H1 (cell line): ENCODE measurements at regions not wholly inside any gene's neighbourhood (a gene's known extent, or its start where the extent isn't known, plus 50 kb on each side); places are given as distances from the start of the nearest gene placed in this dataset.

Source experiments
- ATF2 ChIP-seq: IDR thresholded peaks from 2 replicates; pipeline ENCODE4 v1.6.1; 2012; ENCODE audit warnings: low read length, inconsistent platforms
- EP300 ChIP-seq, 2 experiments: IDR thresholded peaks; 1 replicate in 1 of 2; 2 replicates in 1 of 2; pipeline ENCODE4 v1.6.1; 2011 to 2012; ENCODE audit warnings: low read depth in 2 of 2, low read length in 2 of 2, mild to moderate bottlenecking in 2 of 2, borderline replicate concordance in 1 of 2, inconsistent platforms in 1 of 2, moderate library complexity in 1 of 2
- JUN ChIP-seq: IDR thresholded peaks from 2 replicates; pipeline ENCODE4 v1.6.1; 2011; ENCODE audit warnings: low read depth, mild to moderate bottlenecking, improper control_type of control experiment, low read length
- NANOG ChIP-seq: IDR thresholded peaks from 2 replicates; pipeline ENCODE4 v1.6.1; 2011; ENCODE audit warnings: low read length, low read depth, mild to moderate bottlenecking, inconsistent platforms; ENCODE audit not compliant: insufficient read depth, poor library complexity, severe bottlenecking
- POLR2AphosphoS5 ChIP-seq: IDR thresholded peaks from 2 replicates; pipeline ENCODE4 v1.6.1; 2011; ENCODE audit warnings: low read depth, low read length
- TCF12 ChIP-seq: IDR thresholded peaks from 2 replicates; pipeline ENCODE4 v1.6.1; 2011; ENCODE audit warnings: low read depth, mild to moderate bottlenecking, low read length

- no peak for TF ChIP-seq NANOG
- no peak for TF ChIP-seq JUN
- TF ChIP-seq EP300 (IDR thresholded peaks at IDR 0.05; ENCODE audit: borderline replicate concordance in 1 of 2, low read depth in 2 of 2, low read length in 2 of 2), result no peak
- no peak for TF ChIP-seq TCF12
- TF ChIP-seq ATF2, result no peak
- TF ChIP-seq POLR2AphosphoS5, result no peak
These were observed 104.1 kb upstream of the FOXP2 start for GRCh38 chr7:114310345-114311110.
